GM18498 (cell line): ENCODE measurements at regions not wholly inside any gene's neighbourhood (a gene's known extent, or its start where the extent isn't known, plus 50 kb on each side); places are given as distances from the start of the nearest gene placed in this dataset.
"Not testable (repeated sequence)": the region's sequence is repeated elsewhere in the genome, so short reads cannot be mapped to it uniquely, and the experiment has no call there.

ENCODE experiments used
- ATAC-seq: cut with Tn5 transposase; IDR thresholded peaks from one replicate; pipeline ENCODE4 v1.9.1; 2021; ENCODE audit warnings: mild to moderate bottlenecking, moderate library complexity; ENCODE audit not compliant: unreplicated experiment

- ATAC-seq = not testable (repeated sequence)
Observed at GRCh38 chr1:228796945-228797344, 61.7 kb downstream of the RHOU start.

- ATAC-seq = no peak
Observed at GRCh38 chr1:228798035-228798434, 62.8 kb downstream of the RHOU start.

- ATAC-seq = no peak
Observed at GRCh38 chr1:228798548-228798947, 63.3 kb downstream of the RHOU start.

- ATAC-seq = no peak
Observed at GRCh38 chr1:228799924-228800323, 64.6 kb downstream of the RHOU start.

GRCh38 chr1:228801068-228801467 lies 65.8 kb downstream of the RHOU start:
- no peak for ATAC-seq

GRCh38 chr1:228802386-228803220 lies 67.3 kb downstream of the RHOU start:
- ATAC-seq = no peak

- no peak for ATAC-seq
Observed at GRCh38 chr1:228803421-228803820, 68.1 kb downstream of the RHOU start.

- ATAC-seq = no peak
Observed at GRCh38 chr1:228804173-228804572, 68.9 kb downstream of the RHOU start.

GRCh38 chr1:228804640-228805413 lies 69.5 kb downstream of the RHOU start:
- no peak for ATAC-seq

- ATAC-seq = no peak
Observed at GRCh38 chr1:228807904-228808605, 72.8 kb downstream of the RHOU start.

- no peak for ATAC-seq
Observed at GRCh38 chr1:228809621-228810394, 74.5 kb downstream of the RHOU start.

GRCh38 chr1:228810395-228810758 lies 75.1 kb downstream of the RHOU start:
- ATAC-seq = no peak

GRCh38 chr1:228810878-228811711 lies 75.8 kb downstream of the RHOU start:
- ATAC-seq = no peak

GRCh38 chr1:228811712-228812305 lies 76.5 kb downstream of the RHOU start:
- no peak for ATAC-seq

- ATAC-seq = no peak
Observed at GRCh38 chr1:228812961-228813360, 77.7 kb downstream of the RHOU start.

- ATAC-seq = no peak
Observed at GRCh38 chr1:228814176-228814575, 78.9 kb downstream of the RHOU start.

- ATAC-seq = no peak
Observed at GRCh38 chr1:228818296-228818695, 83.0 kb downstream of the RHOU start.

GRCh38 chr1:228818928-228819630 lies 83.8 kb downstream of the RHOU start:
- ATAC-seq = no peak

- no peak for ATAC-seq
Observed at GRCh38 chr1:228821252-228821651, 86.0 kb downstream of the RHOU start.
